ENCODE measurements at regions not wholly inside any gene's neighbourhood (a gene's known extent, or its start where the extent isn't known, plus 50 kb on each side); places are given as distances from the start of the nearest gene placed in this dataset.

GRCh38 chrX:110408949-110409588, 50.4 kb downstream of the RTL9 start:
- DNase-seq, result no peak

- no peak for DNase-seq
These were observed 51.3 kb downstream of the RTL9 start for GRCh38 chrX:110409925-110410324.

GRCh38 chrX:110410603-110411002, 52.0 kb downstream of the RTL9 start:
- DNase-seq, result no peak

- DNase-seq, result peak in 44 of 51 donors; percentile 1 to 65 (median 16)
These were observed 54.5 kb downstream of the RTL9 start for GRCh38 chrX:110412971-110413726.

GRCh38 chrX:110413727-110414124, 55.1 kb downstream of the RTL9 start:
- DNase-seq, result no peak

- no peak for DNase-seq
These were observed 55.6 kb downstream of the RTL9 start for GRCh38 chrX:110414273-110414672.

GRCh38 chrX:110414679-110415439, 56.2 kb downstream of the RTL9 start:
- no peak for DNase-seq

- no peak for DNase-seq
These were observed 57.0 kb downstream of the RTL9 start for GRCh38 chrX:110415440-110416170.

- DNase-seq, result peak in 11 of 51 donors; percentile 1 to 15 (median 9)
These were observed 58.5 kb downstream of the RTL9 start for GRCh38 chrX:110417128-110417527.

GRCh38 chrX:110418316-110419235, 59.9 kb downstream of the RTL9 start:
- DNase-seq, result peak in 13 of 51 donors; percentile 0 to 39 (median 6)

- DNase-seq, result no peak
These were observed 60.9 kb downstream of the RTL9 start for GRCh38 chrX:110419512-110419911.

GRCh38 chrX:110420771-110421499, 62.3 kb downstream of the RTL9 start:
- peak in 37 of 51 donors; percentile 0 to 70 (median 20) for DNase-seq

GRCh38 chrX:110421500-110422455, 63.1 kb downstream of the RTL9 start:
- DNase-seq, result no peak

- no peak for DNase-seq
These were observed 66.8 kb downstream of the RTL9 start for GRCh38 chrX:110425222-110426154.

- DNase-seq, result no peak
These were observed 67.5 kb downstream of the RTL9 start for GRCh38 chrX:110426155-110426504.

- DNase-seq, result no peak
These were observed 68.4 kb downstream of the RTL9 start for GRCh38 chrX:110427076-110427475.

GRCh38 chrX:110428144-110428543, 69.5 kb downstream of the RTL9 start:
- no peak for DNase-seq

Data from hypothalamus (tissue), 51 donors.